ENCODE measurements at regions not wholly inside any gene's neighbourhood (a gene's known extent, or its start where the extent isn't known, plus 50 kb on each side); places are given as distances from the start of the nearest gene placed in this dataset.

- TF ChIP-seq CTCF (IDR thresholded peaks at IDR 0.05) = no peak
- no peak for TF ChIP-seq POLR2A (IDR thresholded peaks at IDR 0.05)
These were observed 167.0 kb downstream of the ZC3H11B start for GRCh38 chr1:219445864-219446263.
